ENCODE measurements at regions not wholly inside any gene's neighbourhood (a gene's known extent, or its start where the extent isn't known, plus 50 kb on each side); places are given as distances from the start of the nearest gene placed in this dataset.

DNA sequence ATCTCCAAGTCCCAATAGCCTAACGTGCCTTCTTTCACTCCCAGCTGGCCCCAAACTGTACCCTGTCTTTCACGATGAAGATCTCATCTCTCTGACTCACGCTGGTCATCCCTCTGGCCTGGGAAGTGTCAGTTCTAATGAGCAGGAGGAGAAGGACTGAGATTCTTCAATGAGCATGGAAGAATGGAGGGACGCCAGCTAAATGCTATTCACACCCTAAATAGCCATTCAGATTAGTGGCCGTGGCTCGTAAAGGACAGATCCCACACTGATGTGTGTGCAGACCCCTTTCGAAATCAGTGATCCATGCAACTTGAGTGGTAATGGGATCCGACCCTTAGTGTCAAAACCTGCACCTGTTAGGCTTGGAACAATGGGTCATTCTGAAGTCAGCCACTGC is 75.9 kb upstream of the SMYD2 start:
- Histone ChIP-seq H3K27ac (no peak overlapping the region), H3K4me1 (no peaks in the 10 kb centered on the region), H3K9me3 (no peaks in the 10 kb centered on the region), H3K4me3 (no peak overlapping the region), H3K36me3 (no peaks in the 10 kb centered on the region), H3K27me3 (no peaks in the 10 kb centered on the region)
- intact Hi-C loops (cut with DNase I) = no loop called here
- no peak for ATAC-seq
- TF ChIP-seq, protein P1, sequence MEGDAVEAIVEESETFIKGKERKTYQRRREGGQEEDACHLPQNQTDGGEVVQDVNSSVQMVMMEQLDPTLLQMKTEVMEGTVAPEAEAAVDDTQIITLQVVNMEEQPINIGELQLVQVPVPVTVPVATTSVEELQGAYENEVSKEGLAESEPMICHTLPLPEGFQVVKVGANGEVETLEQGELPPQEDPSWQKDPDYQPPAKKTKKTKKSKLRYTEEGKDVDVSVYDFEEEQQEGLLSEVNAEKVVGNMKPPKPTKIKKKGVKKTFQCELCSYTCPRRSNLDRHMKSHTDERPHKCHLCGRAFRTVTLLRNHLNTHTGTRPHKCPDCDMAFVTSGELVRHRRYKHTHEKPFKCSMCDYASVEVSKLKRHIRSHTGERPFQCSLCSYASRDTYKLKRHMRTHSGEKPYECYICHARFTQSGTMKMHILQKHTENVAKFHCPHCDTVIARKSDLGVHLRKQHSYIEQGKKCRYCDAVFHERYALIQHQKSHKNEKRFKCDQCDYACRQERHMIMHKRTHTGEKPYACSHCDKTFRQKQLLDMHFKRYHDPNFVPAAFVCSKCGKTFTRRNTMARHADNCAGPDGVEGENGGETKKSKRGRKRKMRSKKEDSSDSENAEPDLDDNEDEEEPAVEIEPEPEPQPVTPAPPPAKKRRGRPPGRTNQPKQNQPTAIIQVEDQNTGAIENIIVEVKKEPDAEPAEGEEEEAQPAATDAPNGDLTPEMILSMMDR (IDR thresholded peaks at IDR 0.05) = no peak
- DNase-seq = no peak

DNA sequence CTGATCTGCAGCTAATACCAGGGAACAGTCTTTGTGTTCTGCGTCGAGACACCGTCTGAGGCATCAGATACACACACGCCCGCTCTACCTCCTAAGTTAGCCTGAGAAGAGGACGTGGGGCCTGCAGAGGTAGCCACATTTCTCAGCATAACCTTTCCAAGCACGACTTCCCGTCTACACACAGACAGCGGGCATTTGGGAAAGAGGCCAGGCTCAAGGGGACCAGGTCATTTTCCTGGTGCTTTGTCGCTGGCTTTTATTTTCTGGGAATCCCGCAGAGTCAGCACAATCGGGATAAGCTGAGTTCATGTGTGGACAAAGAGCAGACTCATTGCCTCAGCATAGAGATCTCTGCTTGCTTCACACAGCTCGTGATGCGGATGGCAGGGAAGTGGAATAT is 72.5 kb upstream of the SMYD2 start:
- ATAC-seq = no peak
- no peak for DNase-seq
- TF ChIP-seq, protein P1 (IDR thresholded peaks at IDR 0.05) = no peak
- Histone ChIP-seq H3K36me3 (no peaks in the 10 kb centered on the region), H3K27ac (no peak overlapping the region), H3K4me3 (no peak overlapping the region), H3K27me3 (no peaks in the 10 kb centered on the region), H3K4me1 (no peaks in the 10 kb centered on the region), H3K9me3 (no peaks in the 10 kb centered on the region)
- intact Hi-C loops (cut with DNase I) = no loop called here

DNA sequence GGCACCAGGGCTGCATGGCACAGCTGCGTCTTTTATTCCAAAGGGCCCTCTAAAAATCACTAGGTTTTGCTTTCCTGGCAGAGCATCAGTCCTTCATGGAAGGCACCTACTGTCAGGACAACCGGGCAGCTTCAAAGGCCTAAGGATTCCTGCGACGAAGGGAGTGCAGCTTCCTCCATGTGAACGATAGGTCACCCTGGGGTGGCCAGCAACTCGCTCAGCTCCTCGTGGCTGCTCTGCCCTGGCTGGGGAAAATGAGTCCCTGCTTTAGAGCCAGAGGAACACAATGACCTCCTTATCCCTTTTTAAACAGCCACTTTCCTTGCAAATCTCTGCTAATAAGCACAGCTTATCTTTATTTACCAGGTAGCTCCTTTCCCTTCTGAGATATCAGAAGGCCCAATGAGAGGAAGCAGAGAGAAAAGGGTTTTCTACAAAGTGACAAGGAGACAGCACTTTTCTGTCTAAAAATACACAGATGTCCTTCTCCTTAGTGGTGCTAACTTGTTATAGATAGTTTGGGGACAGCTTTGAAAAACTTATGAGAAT is 71.6 kb upstream of the SMYD2 start:
- TF ChIP-seq, protein P1 (IDR thresholded peaks at IDR 0.05) = no peak
- intact Hi-C loops (cut with DNase I) = no loop called here
- Histone ChIP-seq H3K27me3 (no peaks in the 10 kb centered on the region), H3K9me3 (no peaks in the 10 kb centered on the region), H3K4me1 (no peaks in the 10 kb centered on the region), H3K27ac (no peak overlapping the region), H3K36me3 (no peaks in the 10 kb centered on the region), H3K4me3 (no peak overlapping the region)
- ATAC-seq (no peak), DNase-seq (no peak)

GRCh38 chr1:214213136-214213535 is 67.8 kb upstream of the SMYD2 start:
- DNase-seq (no peak), ATAC-seq (no peak)
- Histone ChIP-seq H3K27ac (no peak overlapping the region), H3K9me3 (no peaks in the 10 kb centered on the region), H3K36me3 (no peaks in the 10 kb centered on the region), H3K4me1 (no peaks in the 10 kb centered on the region), H3K27me3 (peaks cover 8% of the 10 kb centered on the region), H3K4me3 (no peak overlapping the region)
- TF ChIP-seq, protein P1 (IDR thresholded peaks at IDR 0.05) = no peak
- intact Hi-C loops (cut with DNase I) = no loop called here

DNA sequence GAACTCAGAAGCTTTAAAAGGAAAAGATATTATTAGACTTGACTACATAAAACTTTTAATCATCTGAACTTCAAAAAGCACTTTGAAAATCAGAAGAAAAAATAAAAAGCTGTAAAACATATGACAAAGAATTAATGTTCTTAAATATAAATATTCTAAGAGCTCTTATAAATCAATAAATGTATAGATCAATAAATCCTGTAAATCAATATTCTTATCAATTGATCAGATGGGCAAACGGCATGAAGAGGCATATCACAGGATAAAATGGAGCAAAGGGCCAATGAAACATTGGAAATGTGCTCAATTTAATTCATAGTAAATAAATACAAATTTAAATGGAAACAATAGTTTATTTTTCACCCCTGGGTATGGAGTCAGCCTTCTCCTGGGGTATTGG is 66.1 kb upstream of the SMYD2 start:
- Histone ChIP-seq H3K36me3 (no peaks in the 10 kb centered on the region), H3K9me3 (no peaks in the 10 kb centered on the region), H3K4me3 (no peak overlapping the region), H3K27ac (no peak overlapping the region), H3K4me1 (no peaks in the 10 kb centered on the region), H3K27me3 (peaks cover 18% of the 10 kb centered on the region)
- TF ChIP-seq, protein P1 (IDR thresholded peaks at IDR 0.05) = no peak
- DNase-seq (no peak), ATAC-seq (no peak)
- intact Hi-C loops (cut with DNase I) = no loop called here

DNA sequence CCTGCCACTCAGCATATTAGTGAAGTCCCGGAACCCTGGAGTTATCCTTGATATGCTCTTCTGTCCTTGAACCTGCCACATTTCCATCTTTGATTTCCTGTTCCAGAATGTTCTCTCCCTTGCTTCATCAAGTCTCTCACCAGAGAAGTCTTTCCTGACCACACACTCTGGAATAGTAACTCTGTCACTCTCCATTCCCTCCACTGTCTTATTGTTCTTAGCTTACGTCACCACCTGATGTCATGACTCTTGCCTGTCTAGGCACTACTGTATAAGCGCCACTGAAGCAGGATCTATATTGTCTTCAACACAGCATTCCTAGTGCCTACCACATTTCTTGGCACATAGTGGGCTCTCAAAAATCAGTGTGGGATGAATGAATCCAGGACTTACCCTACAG is 65.4 kb upstream of the SMYD2 start:
- no peaks in the 10 kb centered on the region for H3K36me3 ChIP-seq
- intact Hi-C loops (cut with DNase I) = no loop called here
- no peaks in the 10 kb centered on the region for H3K4me1 ChIP-seq
- H3K27me3 ChIP-seq = peaks cover 25% of the 10 kb centered on the region
- no peak overlapping the region for H3K27ac ChIP-seq
- H3K9me3 ChIP-seq = no peaks in the 10 kb centered on the region
- ATAC-seq (no peak), DNase-seq (no peak)
- TF ChIP-seq, protein P1 (IDR thresholded peaks at IDR 0.05) = no peak
- no peak overlapping the region for H3K4me3 ChIP-seq
